EH (cell line): ENCODE measurements at regions not wholly inside any gene's neighbourhood (a gene's known extent, or its start where the extent isn't known, plus 50 kb on each side); places are given as distances from the start of the nearest gene placed in this dataset.

Experiments used
- DNase-seq: peaks from one replicate; pipeline ENCODE4 v3.0.0-alpha.2; 2015; ENCODE audit warnings: low read depth

- DNase-seq = no peak
These were observed 105.4 kb upstream of the ZMIZ1 start for GRCh38 chr10:78963074-78964034.

DNA sequence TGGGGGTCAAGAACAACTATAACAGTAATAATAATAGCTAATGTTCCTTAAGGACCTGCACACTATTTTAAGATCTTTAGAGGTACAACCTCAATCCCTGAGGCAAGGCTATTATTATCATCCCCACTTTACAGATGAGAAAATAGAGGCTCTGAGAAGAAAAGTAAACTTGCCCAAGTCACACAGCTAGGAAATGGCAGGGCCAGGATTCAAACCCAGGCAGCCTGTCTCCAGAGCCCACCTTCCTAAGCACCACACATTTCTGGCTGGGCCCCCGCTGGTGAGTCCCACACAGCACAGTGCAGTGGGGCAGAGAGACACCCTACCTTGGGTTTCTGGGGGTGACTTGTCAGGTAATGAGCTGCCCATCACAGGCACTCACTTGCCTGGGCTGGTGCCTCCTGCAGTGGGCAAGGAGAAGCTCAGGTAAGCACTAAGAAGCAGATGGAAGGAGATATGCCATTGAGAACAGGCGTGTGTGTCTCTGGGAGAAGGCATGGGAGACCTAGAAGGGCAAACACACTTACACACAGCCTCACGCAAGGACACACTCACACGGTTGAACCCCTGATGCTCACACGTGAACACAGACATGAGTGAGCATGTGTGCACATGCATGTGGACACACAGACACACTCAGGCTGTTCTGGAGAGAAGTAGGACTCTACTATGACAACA lies 104.4 kb upstream of the ZMIZ1 start:
- no peak for DNase-seq

- DNase-seq = peak; percentile 37
These were observed 103.7 kb upstream of the ZMIZ1 start for GRCh38 chr10:78964952-78965633.

- no peak for DNase-seq
These were observed 102.5 kb upstream of the ZMIZ1 start for GRCh38 chr10:78966182-78966787.

GRCh38 chr10:78966844-78967488 lies 101.8 kb upstream of the ZMIZ1 start:
- DNase-seq = no peak

DNA sequence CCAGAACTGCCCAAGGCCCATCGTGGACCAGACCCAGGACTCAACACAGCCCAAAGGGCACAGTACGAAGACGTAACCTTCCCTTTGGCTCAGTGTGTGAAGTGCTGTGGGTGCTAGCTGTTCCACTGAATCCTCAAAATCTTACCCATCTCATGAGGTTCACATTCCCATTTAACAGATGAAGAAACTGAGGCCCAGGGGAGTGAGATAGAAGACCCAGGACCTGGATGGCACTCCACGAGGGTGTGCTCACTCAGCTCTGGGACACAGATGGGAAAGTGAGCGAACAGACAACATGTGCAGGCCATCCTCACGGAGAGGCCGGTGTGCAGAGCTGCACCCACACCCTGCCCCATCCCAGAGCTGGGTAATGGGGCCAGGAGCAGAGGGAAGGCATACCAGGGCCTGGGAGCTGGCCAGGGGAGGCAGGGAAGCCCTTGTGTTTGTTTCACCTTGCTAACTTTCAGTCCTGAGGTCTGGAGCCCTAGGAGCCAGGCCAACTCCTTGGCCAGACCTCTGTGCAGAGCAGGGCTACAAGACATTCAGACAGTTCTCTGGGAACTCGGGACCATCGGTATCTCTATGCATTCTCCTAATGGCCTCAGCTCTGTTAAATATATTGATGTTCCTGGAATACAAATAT lies 100.3 kb upstream of the ZMIZ1 start:
- no peak for DNase-seq

DNA sequence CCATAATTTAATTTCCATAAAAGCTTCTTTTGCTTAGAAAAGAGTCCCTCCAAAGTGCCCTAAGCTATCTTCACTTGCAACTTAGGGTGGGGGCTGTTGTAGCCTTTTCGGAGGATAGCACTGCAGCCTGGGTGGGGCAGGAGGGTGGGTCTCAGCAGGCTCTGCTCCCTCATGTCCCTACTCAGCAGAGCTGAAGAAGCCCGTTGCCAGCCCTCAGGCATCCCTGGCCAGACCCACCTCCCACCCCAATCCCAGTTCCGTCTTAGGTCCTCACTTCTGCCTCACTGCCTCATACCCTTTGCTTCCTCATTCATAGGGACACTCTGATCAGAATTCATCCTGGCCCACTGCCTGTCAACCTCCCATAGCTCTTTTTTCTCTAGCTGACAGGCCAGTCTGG lies 99.8 kb upstream of the ZMIZ1 start:
- DNase-seq = no peak

GRCh38 chr10:78969719-78970118 lies 99.0 kb upstream of the ZMIZ1 start:
- no peak for DNase-seq

- no peak for DNase-seq
These were observed 98.5 kb upstream of the ZMIZ1 start for GRCh38 chr10:78970261-78970660.

GRCh38 chr10:78971094-78971682 lies 97.6 kb upstream of the ZMIZ1 start:
- no peak for DNase-seq

GRCh38 chr10:78972160-78972946 lies 96.4 kb upstream of the ZMIZ1 start:
- peak; percentile 91 for DNase-seq

DNA sequence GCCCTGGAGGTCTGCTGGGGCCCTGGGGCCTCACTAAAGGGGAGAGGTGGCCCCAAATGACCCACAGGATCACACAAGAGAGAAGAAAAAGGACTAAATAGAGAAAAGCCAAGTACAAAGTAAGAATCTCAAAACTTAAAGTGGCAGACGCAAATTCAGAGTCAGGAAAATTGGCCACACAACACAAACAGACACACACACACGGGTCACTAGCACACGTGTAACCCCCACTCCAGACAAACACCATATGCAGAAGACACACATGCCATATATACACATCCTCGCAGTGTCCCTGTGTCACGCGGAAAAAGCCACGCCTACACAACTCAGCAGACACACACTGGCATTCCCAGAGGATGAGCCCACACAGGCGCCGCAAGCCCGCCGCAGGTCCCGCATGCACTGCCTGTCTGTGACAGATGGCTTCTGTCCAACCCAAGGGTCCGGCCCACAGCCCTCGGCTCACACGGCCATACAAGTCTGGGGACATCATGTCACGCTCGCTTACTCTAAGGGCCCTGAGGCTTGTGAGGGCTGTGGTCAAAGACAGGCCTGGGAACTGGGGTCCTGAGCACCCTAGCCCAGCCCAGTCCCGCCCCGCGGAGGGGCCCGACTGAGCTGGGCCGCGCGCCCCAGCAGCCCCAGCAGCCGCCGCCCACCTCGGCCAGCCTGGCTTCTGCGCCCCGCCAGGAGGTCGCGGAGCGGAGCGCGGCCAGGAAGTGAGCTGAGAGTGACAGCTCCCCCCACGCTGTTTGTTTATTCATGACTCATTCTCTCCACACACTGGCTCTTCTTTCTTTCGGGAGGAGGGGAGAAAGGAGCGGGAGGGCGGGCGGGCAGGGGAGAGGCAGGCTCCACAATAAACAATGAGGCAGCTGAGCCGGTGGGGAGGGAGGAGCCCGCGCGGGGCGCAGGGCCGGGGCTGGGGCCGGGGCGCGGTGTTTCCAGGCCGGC lies 95.5 kb upstream of the ZMIZ1 start:
- DNase-seq = peak; percentile 96

DNA sequence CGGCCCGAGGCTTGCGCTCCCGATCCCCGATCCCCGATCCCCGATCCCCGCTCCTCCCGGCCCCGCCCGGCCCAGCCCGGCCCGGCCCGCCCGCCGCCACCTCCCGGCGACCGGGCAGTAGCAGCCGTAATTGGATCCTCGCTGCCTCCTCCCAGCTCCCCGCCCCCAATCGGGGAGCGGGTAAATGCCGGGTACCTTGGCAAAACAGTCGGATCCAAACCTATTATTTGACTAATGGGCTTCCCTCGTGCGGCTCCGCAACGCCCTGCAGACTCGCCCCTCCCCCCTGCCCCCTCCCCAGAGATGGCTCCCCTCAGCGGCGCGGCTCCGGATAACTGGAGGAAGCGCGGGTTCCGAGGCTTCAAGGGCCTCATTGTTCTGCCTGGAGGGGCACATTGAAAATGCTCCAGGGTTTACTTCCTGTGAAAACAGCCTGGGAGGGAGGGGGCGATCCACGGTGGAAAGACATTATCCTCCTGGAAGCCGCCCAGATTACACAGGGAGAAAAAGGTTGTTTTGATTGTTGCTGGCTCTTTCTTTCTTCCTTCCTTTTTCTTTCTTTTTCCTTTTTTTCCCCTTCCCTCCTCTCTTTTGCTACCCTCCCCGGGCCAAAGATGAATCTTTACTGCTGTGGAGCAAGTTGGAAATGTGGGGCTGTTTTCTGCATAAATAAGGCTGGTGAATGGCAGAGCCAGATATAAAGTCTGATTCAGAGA lies 94.7 kb upstream of the ZMIZ1 start:
- peak; percentile 67 for DNase-seq

DNA sequence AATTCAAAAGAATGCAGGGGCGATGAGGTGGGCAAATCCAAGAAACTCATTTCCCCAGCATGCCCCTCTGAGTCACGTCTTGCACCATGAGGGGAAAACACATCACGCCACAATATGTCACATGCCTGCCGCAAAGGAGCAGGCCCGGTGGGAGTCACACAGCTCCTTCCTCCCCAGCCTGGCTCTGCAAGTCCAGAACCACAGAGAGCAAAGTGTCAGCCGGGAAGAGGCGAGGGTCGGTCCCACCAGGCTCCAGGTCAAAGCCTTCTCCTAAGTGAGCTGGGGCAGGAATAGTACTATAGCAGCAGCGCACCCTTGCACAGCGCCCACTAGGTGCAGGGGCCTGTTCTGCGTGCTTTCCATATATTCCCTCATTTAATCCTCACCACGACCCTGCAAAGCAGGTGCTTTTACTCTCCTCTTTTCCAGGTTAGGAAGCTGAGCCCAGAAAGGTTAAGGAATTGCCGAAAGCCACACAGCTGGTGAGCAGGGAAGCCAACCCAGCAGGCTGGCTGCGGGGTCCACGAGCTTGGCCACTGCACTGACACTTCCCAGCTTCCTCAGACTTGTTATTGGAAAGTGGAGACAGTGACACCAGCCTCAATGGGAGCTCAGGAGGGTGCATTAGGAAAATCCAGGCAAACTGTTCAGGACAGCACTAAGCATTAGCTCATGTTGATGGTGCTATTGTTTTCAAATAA lies 94.0 kb upstream of the ZMIZ1 start:
- DNase-seq = peak; percentile 93

GRCh38 chr10:78975926-78976325 lies 92.8 kb upstream of the ZMIZ1 start:
- no peak for DNase-seq

DNA sequence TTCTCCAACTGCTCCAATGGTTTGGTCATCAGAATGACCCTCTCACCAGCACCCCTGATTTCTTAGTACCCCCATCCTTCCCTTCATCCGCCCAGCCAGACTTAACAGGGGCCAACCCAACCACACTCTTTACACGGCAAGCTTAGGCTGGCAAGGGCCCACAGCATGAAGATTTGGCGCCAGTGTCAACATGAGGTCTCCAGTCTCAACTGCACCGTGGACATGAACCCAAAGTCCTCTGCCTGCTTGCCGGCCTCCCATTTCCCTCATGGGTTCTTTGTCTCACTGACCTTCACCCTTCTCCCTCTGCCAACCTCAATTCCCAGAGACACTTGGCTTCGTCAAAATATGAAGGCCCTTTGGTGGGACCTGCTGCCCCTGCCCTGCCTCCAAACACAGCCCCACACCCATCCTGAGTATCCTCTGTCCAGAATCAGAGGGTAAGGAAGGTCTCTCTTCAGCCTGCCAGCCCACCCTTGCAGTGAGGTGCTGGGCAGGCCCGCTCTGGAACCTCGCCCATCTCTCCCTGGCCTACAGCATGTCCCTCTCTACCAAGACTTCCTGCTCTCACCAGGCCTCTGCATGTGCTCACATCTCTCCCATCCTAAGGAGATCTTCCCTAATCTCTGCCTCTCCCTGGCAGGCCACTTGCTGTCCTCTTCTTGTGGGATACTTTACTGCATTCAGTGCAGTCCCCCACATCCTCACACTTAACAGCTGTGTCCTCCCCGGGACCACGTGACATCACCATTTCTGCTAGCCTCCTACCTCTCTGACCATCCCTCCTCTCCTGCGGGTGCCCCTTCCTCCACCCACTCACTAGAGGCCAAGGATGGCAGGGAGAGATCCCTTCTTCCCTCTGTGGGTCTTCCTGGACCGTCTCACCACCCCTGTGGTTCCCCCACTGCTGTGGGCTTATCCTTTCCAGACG lies 91.7 kb upstream of the ZMIZ1 start:
- no peak for DNase-seq
